AG09319 (cell line): ENCODE measurements at regions not wholly inside any gene's neighbourhood (a gene's known extent, or its start where the extent isn't known, plus 50 kb on each side); places are given as distances from the start of the nearest gene placed in this dataset.
"Not testable (repeated sequence)": the region's sequence is repeated elsewhere in the genome, so short reads cannot be mapped to it uniquely, and the experiment has no call there.

Experiments
- DNase-seq: peaks from one replicate; pipeline ENCODE4 v3.0.0-alpha.2; 2010; ENCODE audit warnings: low read depth; ENCODE audit errors: extremely low read depth
- TF ChIP-seq, protein P1 (sequence below): IDR thresholded peaks from 2 replicates; pipeline ENCODE4 v1.5.1; 2011; ENCODE audit warnings: low read depth, mild to moderate bottlenecking, inconsistent platforms, low read length, moderate library complexity

DNA sequence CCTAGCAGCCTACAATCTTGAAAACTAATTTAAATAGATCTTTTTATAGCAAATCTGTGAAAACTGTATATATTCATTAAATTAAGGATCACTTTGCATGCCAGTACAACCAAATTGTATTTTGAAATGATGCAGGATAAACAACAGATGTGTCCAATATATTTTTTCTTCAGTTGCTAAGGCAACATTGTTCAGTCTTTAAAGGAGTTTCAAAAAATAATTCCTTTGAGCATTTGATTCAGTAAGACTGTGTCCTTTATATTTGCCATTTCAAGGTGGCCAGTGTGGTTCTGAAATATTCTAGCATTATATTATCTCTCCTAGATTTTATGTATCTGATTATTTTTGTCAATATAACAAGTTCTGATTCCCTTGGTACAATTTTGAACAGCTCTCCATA is 254.7 kb downstream of the PLOD2 start:
- DNase-seq = no peak
- TF ChIP-seq, protein P1, sequence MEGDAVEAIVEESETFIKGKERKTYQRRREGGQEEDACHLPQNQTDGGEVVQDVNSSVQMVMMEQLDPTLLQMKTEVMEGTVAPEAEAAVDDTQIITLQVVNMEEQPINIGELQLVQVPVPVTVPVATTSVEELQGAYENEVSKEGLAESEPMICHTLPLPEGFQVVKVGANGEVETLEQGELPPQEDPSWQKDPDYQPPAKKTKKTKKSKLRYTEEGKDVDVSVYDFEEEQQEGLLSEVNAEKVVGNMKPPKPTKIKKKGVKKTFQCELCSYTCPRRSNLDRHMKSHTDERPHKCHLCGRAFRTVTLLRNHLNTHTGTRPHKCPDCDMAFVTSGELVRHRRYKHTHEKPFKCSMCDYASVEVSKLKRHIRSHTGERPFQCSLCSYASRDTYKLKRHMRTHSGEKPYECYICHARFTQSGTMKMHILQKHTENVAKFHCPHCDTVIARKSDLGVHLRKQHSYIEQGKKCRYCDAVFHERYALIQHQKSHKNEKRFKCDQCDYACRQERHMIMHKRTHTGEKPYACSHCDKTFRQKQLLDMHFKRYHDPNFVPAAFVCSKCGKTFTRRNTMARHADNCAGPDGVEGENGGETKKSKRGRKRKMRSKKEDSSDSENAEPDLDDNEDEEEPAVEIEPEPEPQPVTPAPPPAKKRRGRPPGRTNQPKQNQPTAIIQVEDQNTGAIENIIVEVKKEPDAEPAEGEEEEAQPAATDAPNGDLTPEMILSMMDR = no peak

DNA sequence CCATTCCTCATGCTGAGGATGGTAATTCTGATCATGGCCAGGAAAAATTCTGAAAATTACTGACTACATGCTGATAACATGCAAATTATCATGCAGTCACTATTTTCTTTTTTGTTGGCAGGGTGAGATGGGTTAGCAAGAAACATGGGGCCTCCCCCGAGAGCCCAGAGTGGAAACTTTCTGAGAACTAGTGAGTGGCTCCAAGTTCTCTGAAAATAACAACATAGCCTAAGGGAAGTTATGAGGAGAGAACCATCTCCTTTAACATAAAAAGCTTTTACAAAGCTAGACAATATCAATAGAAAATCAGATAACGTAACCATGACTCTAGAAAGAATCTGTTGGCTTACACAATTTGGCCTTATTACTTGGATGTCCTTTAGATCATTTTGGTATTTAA is 254.2 kb downstream of the PLOD2 start:
- TF ChIP-seq, protein P1 = no peak
- DNase-seq = no peak

DNA sequence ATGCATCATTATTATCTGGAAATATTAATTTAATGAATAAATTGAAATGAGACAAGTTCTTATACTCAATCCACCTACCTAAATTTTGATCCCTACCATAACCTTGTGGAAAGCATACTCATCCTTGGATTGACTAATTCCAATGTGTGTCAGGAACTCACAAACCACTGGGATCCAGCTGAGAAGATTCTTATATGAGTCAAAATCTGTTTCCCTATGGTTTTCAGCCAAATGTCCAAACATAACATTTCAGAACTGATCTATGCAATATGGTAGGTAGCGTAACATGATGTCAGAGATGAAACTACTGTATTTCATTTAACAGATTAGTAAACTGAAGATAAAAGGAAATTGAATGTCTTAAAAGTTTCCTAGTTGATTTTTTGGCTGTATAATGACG is 250.0 kb downstream of the PLOD2 start:
- no peak for DNase-seq
- TF ChIP-seq, protein P1 = no peak

DNA sequence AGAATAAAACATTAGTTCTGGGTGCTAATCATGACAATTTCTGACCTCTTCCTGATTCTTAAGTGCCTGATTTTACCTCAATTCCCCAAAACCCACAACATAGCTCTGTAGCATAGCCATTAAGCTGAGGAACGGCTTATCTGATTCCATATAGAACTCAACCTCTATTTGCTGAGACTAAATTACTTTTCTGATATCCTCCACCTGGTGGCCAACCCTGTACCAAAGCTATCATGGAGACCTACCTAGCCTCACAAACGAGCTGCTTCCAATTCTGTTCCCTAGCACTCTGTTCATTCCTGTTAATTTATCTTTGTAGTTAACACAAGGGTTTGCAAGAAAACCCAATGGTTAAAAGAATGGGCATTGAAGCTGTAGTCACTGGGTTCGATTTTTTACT is 245.2 kb downstream of the PLOD2 start:
- TF ChIP-seq, protein P1 = no peak
- DNase-seq = no peak

DNA sequence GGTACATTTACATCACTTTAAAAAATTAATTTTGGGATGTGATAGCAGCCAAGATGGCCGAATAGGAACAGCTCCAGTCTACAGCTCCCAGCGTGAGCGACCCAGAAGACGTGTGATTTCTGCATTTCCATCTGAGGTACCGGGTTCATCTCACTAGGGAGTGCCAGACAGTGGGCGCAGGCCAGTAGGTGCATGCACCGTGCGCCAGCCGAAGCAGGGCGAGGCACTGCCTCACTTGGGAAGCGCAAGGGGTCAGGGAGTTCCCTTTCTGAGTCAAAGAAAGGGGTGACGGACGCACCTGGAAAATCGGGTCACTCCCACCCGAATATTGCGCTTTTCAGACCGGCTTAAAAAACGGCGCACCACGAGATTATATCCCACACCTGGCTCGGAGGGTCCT is 233.2 kb downstream of the PLOD2 start:
- DNase-seq = not testable (repeated sequence)

DNA sequence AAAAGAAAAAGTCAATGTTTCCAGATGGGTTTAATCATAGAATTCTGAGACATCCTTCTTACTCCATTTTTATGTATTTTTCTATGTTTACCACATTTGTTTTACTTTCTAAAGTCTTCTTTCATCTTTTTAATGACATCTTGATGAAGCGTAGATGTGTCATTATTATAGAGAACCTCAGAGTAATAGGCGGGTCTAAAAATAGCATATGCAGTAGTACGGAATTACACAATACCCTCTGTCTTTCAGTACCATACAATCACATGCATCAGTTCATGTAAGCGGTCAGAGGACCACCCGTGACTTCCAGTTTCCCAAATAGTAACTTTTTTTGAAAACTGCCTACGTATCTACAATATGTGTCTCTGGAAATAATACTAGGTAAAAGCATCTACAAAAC is 224.0 kb downstream of the PLOD2 start:
- DNase-seq = peak; percentile 35
- TF ChIP-seq, protein P1 = no peak

DNA sequence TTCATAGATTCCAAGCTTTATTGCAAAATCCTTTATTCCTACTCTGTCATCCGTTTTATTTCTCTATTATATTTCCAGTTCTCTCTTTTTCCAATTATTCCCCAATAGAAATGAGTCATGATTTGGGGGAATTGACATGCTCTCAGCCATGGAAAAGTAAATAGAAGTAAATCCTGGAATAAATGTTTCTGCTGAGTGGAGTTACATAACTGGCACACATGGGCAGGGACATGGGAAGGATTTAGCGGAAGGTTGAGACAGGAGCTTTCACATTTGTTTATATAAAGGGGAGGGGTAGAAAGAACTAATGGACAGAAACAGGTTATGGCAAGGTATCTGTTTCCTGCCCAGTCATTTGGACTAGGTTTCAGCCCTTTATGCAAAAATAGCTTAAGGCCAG is 221.6 kb downstream of the PLOD2 start:
- DNase-seq = no peak
- TF ChIP-seq, protein P1 = no peak

DNA sequence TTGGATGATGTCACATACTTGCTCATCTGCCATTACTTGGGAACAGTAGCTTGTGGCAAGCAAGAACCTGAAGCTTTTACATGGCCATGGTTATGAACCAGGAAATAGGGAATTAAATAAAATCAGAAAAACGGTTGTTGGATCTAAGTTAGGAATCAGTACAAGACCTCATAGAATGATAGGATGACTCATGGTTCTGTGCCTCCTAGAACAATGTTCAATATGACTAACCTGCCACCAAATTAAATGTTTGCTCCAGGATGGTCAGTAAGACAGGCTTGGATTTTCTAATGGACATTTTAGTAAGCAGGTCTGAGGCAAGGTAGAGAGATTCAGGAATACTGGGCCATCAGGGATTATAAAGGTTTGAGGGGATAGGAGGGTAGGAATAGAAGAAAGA is 218.9 kb downstream of the PLOD2 start:
- TF ChIP-seq, protein P1 = no peak
- DNase-seq = no peak
